Thyroid gland (tissue), 4 donors: ENCODE measurements at regions not wholly inside any gene's neighbourhood (a gene's known extent, or its start where the extent isn't known, plus 50 kb on each side); places are given as distances from the start of the nearest gene placed in this dataset.

ENCODE experiments used
- CTCF ChIP-seq, 6 experiments: fragments of 200-600 bp in 3 of 6; fragments of 450-650 bp in 3 of 6; sonication (generic) in 3 of 6; IDR thresholded peaks; one replicate each; pipeline ENCODE4 v1.5.1; 2016 to 2019; ENCODE audit warnings: antibody characterized with exemption in 6 of 6, mild to moderate bottlenecking in 2 of 6, inconsistent platforms in 1 of 6, moderate library complexity in 1 of 6
- POLR2A ChIP-seq, 2 donors: fragments of 450-650 bp; IDR thresholded peaks; one replicate each; pipeline ENCODE4 v1.6.1; 2017; ENCODE audit warnings: antibody characterized with exemption in 2 of 2, mild to moderate bottlenecking in 2 of 2, moderate library complexity in 1 of 2

- no peak for TF ChIP-seq CTCF (IDR thresholded peaks at IDR 0.05)
- no peak for TF ChIP-seq POLR2A (IDR thresholded peaks at IDR 0.05)
These were observed 1387.9 kb downstream of the RPIA start for GRCh38 chr2:90079374-90079773.
